Caco-2 (cell line): ENCODE measurements at regions not wholly inside any gene's neighbourhood (a gene's known extent, or its start where the extent isn't known, plus 50 kb on each side); places are given as distances from the start of the nearest gene placed in this dataset.

Experiments used
- BruUV-seq: library from RNA; stranded (reverse); fragments of 400-500 nt; replicated peaks from 2 replicates; lab custom pipeline; 2021; lab: Mats Ljungman, UMichigan
- CTCF ChIA-PET: fragments of 300-600 bp; sonication (Branson Sonifier 250); formaldehyde crosslinking; loops from one replicate; lab custom pipeline; 2022; ENCODE audit warnings: antibody characterized with exemption; lab: Charles Lee
- POLR2A ChIA-PET: fragments of 300-600 bp; sonication (Branson Sonifier 250); formaldehyde crosslinking; loops from one replicate; lab custom pipeline; 2022; ENCODE audit warnings: antibody characterized with exemption; lab: Charles Lee
- DNase-seq, 2 experiments: peaks; one replicate each; pipeline versions ENCODE4 v3.0.0 to v3.0.0-alpha.2; 2020 to 2022
- H3K27me3 ChIP-seq: replicated peaks from 2 replicates; pipeline ENCODE4 v1.6.0; 2011; ENCODE audit warnings: low read length; ENCODE audit not compliant: control insufficient read depth, insufficient read depth
- H3K36me3 ChIP-seq: 2 replicates; pipeline ENCODE4 v1.5.1; 2011; ENCODE audit warnings: low read length; ENCODE audit not compliant: control insufficient read depth, insufficient read depth
- H3K4me1 ChIP-seq: fragments of 250-450 bp; sonication (Bioruptor Pico); 2 replicates; pipeline ENCODE4 v1.5.1; 2020; ENCODE audit warnings: mild to moderate bottlenecking
- H3K4me3 ChIP-seq: 2 replicates; pipeline ENCODE4 v1.5.1; 2011; ENCODE audit warnings: low read depth, mild to moderate bottlenecking, control low read depth, low read length
- H3K9me3 ChIP-seq: fragments of 250-450 bp; sonication (Bioruptor Pico); 2 replicates; pipeline ENCODE4 v1.5.1; 2020; ENCODE audit warnings: mild to moderate bottlenecking, moderate library complexity
- H3K27ac Mint-ChIP-seq: one replicate; pipeline ENCODE4 v1.8.0; 2022; ENCODE audit warnings: mixed read lengths; ENCODE audit not compliant: unreplicated experiment
- H3K27me3 Mint-ChIP-seq: one replicate; pipeline ENCODE4 v1.8.0; 2022; ENCODE audit warnings: mixed read lengths; ENCODE audit not compliant: insufficient read depth, unreplicated experiment
- H3K36me3 Mint-ChIP-seq: one replicate; pipeline ENCODE4 v1.8.0; 2022; ENCODE audit warnings: mild to moderate bottlenecking, mixed read lengths; ENCODE audit not compliant: insufficient read depth, unreplicated experiment
- H3K4me1 Mint-ChIP-seq: one replicate; pipeline ENCODE4 v1.8.0; 2022; ENCODE audit warnings: low read depth, mixed read lengths; ENCODE audit not compliant: unreplicated experiment
- H3K4me3 Mint-ChIP-seq: one replicate; pipeline ENCODE4 v1.8.0; 2022; ENCODE audit warnings: mild to moderate bottlenecking, moderate library complexity, mixed read lengths; ENCODE audit not compliant: unreplicated experiment
- H3K9me3 Mint-ChIP-seq: one replicate; pipeline ENCODE4 v1.8.0; 2022; ENCODE audit warnings: mixed read lengths; ENCODE audit not compliant: unreplicated experiment
- CTCF ChIP-seq, 2 experiments: fragments of 200-600 bp in 1 of 2; IDR thresholded peaks; 1 replicate in 1 of 2; 2 replicates in 1 of 2; pipeline versions ENCODE4 v1.5.1 to v1.8.0; 2011 to 2022; ENCODE audit warnings: antibody characterized with exemption in 1 of 2, control low read depth in 1 of 2, inconsistent platforms in 1 of 2, low read depth in 1 of 2, low read length in 1 of 2, mild to moderate bottlenecking in 1 of 2, moderate library complexity in 1 of 2; ENCODE audit not compliant: insufficient read depth in 1 of 2, severe bottlenecking in 1 of 2, unreplicated experiment in 1 of 2
- intact Hi-C: fragments of 100-400 bp; cut with micrococcal nuclease; formaldehyde crosslinking; loops from one replicate; pipeline ENCODE4 v1.10.0; 2022; ENCODE audit not compliant: unreplicated experiment

DNA sequence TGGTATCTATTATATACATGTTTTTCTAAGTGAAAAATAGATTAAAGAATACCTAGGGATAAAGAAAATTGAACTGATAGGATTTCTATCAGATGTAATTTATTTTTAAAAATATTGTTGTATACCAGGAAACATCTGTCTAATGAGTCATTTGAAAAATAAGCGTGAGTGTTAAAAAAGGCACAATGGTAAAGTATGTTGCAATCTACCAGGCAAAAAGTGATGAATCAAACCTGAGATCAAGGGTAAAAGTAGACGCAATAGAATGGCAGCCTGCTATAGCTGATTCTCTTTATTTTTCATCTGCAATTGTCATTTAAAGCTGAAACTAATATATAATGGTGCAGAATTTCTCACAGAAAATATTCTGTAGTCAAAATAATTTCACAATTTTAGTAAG, 1119.6 kb downstream of the PCDH18 start:
- POLR2A ChIA-PET, result no interaction called here
- H3K4me1 Mint-ChIP-seq, result no peaks in the 10 kb centered on the region
- CTCF ChIA-PET, result no interaction called here
- H3K4me3 Mint-ChIP-seq, result no peak overlapping the region
- H3K36me3 Mint-ChIP-seq, result no peaks in the 10 kb centered on the region
- intact Hi-C loops, result no loop called here
- Histone ChIP-seq H3K36me3 (no peaks in the 10 kb centered on the region), H3K27me3 (no peaks in the 10 kb centered on the region), H3K4me1 (no peaks in the 10 kb centered on the region), H3K9me3 (no peaks in the 10 kb centered on the region), H3K4me3 (no peak overlapping the region)
- H3K9me3 Mint-ChIP-seq, result no peaks in the 10 kb centered on the region
- no peak overlapping the region for H3K27ac Mint-ChIP-seq
- H3K27me3 Mint-ChIP-seq, result peaks cover 2% of the 10 kb centered on the region
- DNase-seq, result no peak
- no peak for TF ChIP-seq CTCF (IDR thresholded peaks at IDR 0.05; ENCODE audit: insufficient read depth in 1 of 2, low read depth in 1 of 2, low read length in 1 of 2, severe bottlenecking in 1 of 2, unreplicated experiment in 1 of 2)
- no TSS peak for BruUV-seq

GRCh38 chr4:136400829-136401228, 1131.5 kb downstream of the PCDH18 start:
- intact Hi-C loops, result loop anchor here (2.0 kb wide), 1 partner anchor 464 kb away; no protein-coding TSS in a partner anchor
- no peaks in the 10 kb centered on the region for H3K36me3 Mint-ChIP-seq
- ChIA-PET CTCF (no interaction called here), POLR2A (no interaction called here)
- no peak for DNase-seq
- H3K27ac Mint-ChIP-seq, result no peak overlapping the region
- no peaks in the 10 kb centered on the region for H3K9me3 Mint-ChIP-seq
- no peak overlapping the region for H3K4me3 Mint-ChIP-seq
- Histone ChIP-seq H3K36me3 (no peaks in the 10 kb centered on the region), H3K4me1 (no peaks in the 10 kb centered on the region), H3K27me3 (no peaks in the 10 kb centered on the region), H3K4me3 (no peak overlapping the region), H3K9me3 (no peaks in the 10 kb centered on the region)
- no peaks in the 10 kb centered on the region for H3K4me1 Mint-ChIP-seq
- no peaks in the 10 kb centered on the region for H3K27me3 Mint-ChIP-seq
- no peak for TF ChIP-seq CTCF (IDR thresholded peaks at IDR 0.05; ENCODE audit: insufficient read depth in 1 of 2, low read depth in 1 of 2, low read length in 1 of 2, severe bottlenecking in 1 of 2, unreplicated experiment in 1 of 2)
- BruUV-seq, result no TSS peak

- H3K27me3 ChIP-seq, result no peaks in the 10 kb centered on the region
- Mint-ChIP-seq H3K27ac (no peak overlapping the region), H3K9me3 (no peaks in the 10 kb centered on the region), H3K4me3 (no peak overlapping the region), H3K27me3 (no peaks in the 10 kb centered on the region), H3K36me3 (no peaks in the 10 kb centered on the region), H3K4me1 (no peaks in the 10 kb centered on the region)
- no peaks in the 10 kb centered on the region for H3K4me1 ChIP-seq
- H3K36me3 ChIP-seq, result no peaks in the 10 kb centered on the region
- BruUV-seq, result no TSS peak
- H3K9me3 ChIP-seq, result no peaks in the 10 kb centered on the region
- ChIA-PET POLR2A (no interaction called here), CTCF (no interaction called here)
- H3K4me3 ChIP-seq, result no peak overlapping the region
- intact Hi-C loops, result no loop called here
- no peak for TF ChIP-seq CTCF (IDR thresholded peaks at IDR 0.05; ENCODE audit: insufficient read depth in 1 of 2, low read depth in 1 of 2, low read length in 1 of 2, severe bottlenecking in 1 of 2, unreplicated experiment in 1 of 2)
- DNase-seq, result no peak
Measured at GRCh38 chr4:136395212-136395722, 1137.0 kb downstream of the PCDH18 start.
